Globus pallidus (tissue), 1 donor: ENCODE measurements at regions not wholly inside any gene's neighbourhood (a gene's known extent, or its start where the extent isn't known, plus 50 kb on each side); places are given as distances from the start of the nearest gene placed in this dataset.
"Not testable (repeated sequence)": the region's sequence is repeated elsewhere in the genome, so short reads cannot be mapped to it uniquely, and the experiment has no call there.

Source experiments
- DNase-seq: peaks from one replicate; pipeline ENCODE4 v3.0.0-alpha.2; 2015; ENCODE audit warnings: low spot score

DNA sequence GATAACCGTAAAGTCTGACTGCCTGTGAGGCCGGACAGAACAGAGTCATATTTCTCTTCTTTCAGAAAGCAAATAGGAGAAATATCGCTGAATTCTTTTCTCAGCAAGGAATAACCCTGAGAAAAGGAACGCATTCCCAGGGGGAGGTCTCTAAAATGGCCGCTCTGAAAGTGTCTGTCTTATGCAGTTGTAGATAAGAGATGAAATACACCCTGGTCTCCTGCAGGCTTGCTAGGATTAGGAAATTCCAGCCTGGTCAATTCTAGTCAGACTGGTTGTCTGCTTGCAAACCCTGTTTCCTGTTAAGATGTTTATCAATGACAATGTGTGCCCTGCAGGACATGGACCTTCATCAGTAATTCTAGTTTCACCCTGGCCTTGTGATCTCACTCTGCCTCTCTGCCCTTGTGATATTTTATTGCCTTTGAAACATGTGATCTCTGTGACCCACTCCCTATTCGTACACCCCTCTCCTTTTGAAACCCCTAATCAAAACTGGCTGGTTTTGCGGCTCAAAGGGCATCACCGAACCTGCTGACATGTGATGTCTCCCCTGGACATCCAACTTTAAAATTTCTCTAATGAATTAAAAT, 934.8 kb upstream of the SPRY2 start:
- no peak for DNase-seq

DNA sequence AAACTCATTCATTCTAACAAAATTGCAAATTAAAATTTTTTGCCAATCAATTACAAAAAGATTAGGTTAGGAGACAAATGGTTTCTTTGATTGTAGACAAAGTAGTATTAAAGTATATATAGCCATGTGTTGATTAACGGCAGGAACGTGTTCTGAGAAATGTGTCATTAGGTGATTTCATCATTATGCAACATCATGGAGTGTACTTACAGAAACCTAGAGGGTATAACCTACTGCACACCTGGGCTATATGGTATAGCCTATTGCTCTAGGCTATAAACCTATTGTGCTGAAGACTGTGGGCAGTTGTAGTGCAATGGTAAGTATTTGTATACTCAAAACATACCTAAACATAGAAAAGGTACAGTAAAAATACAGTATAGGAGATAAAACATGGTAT, 906.8 kb upstream of the SPRY2 start:
- no peak for DNase-seq

DNA sequence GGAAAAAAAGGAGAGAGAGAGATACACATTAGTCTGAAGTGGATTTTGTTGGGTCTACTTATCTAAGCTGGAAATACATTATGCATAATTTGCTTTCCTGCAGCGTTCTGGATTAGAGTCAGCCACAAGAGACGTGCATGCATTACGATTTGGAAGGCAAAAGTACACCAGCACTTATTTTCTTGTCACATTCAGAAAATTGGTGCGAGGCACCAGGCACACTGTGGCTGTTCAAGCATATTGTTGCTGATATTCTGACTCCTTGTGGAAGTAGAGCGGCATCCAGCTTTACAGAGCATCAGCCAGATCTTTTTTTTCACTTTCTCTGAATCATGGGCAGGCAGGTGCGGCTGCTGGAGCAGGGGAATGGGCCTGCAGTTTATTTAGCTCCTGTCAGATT, 905.6 kb upstream of the SPRY2 start:
- DNase-seq = no peak

DNA sequence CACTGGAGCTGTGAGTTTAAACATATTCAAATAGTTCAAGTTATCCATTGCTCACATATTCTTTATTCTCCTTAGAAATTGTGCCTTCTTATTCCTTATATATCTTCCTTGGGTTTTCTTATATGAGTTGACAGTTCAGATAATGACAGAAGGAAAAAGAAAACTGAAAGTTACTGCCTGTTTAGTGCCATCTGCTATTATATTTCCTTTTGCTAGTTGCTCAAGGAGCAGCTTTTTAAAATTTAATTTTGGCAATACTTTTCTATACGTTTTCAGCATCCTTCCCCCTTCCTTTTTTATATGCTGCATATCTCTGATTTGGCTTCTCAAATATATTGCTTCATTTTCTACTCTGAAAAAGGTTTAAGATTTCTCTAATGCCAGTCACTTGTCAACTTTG, 903.1 kb upstream of the SPRY2 start:
- no peak for DNase-seq

GRCh38 chr13:81230386-81230785, 889.5 kb upstream of the SPRY2 start:
- no peak for DNase-seq

- DNase-seq = not testable (repeated sequence)
Observed at GRCh38 chr13:81226830-81227229, 885.9 kb upstream of the SPRY2 start.

GRCh38 chr13:81224209-81224833, 883.4 kb upstream of the SPRY2 start:
- DNase-seq = no peak

- no peak for DNase-seq
Observed at GRCh38 chr13:81223778-81224177, 882.9 kb upstream of the SPRY2 start.

GRCh38 chr13:81211713-81212112, 870.8 kb upstream of the SPRY2 start:
- no peak for DNase-seq

- DNase-seq = no peak
Observed at GRCh38 chr13:81207636-81208035, 866.7 kb upstream of the SPRY2 start.

- DNase-seq = no peak
Observed at GRCh38 chr13:81207231-81207630, 866.3 kb upstream of the SPRY2 start.

GRCh38 chr13:81203783-81204182, 862.9 kb upstream of the SPRY2 start:
- no peak for DNase-seq

DNA sequence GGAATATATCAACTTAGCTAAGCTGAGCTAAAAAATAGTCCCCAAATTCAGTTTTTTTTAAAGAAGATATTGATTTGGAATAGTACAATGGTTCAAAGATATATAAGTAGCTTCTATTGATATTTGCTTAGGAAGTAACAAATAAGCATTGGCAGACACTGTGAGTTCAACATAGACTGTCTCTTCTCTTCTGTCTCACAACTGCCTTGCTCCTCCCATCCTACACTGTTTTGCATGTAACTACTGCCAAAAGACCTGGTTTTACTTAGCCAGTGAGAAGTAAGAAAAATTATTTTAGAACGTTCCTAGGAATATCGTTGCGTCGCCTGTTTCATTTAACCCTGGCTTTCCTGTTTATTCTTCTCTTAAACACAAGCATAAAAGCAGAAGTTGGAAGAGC, 859.0 kb upstream of the SPRY2 start:
- DNase-seq = no peak

- DNase-seq = no peak
Observed at GRCh38 chr13:81197966-81198365, 857.0 kb upstream of the SPRY2 start.

DNA sequence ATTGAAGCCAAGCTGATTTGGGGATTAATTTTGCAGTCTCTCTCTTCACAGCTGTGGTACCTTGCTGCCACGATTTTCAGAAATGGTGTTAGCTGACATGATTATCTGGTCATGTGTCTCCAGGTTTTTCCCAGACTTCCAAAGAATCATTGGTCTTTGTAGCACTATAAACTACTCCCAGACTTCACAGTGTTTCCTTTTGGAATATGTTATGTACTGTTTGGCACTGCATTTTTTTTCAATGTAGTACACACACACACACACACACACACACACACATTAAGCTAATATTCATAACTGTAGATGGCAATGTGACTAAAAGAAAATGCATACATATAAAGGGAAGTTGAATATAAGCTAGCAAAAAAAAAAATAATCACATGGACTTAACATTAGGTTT, 856.6 kb upstream of the SPRY2 start:
- DNase-seq = no peak

DNA sequence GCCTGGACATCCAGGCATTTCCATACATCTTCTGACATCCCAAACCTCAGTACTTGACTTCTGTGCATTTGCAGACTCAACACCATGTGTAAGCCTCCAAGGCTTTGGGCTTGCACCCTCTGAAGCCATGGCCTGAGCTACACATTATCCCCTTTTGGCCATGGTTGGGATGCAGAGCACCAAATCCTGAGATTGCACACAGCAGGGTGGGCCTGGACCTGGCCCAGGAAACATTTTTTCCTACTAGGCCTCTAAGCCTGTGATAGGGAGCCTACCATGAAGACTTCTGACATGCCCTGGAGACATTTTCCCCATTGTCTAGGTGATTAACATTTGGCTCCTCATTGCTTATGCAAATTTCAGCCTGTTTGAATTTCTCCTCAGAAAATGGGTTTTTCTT, 853.4 kb upstream of the SPRY2 start:
- DNase-seq = no peak

- no peak for DNase-seq
Observed at GRCh38 chr13:81184556-81185265, 843.8 kb upstream of the SPRY2 start.

DNA sequence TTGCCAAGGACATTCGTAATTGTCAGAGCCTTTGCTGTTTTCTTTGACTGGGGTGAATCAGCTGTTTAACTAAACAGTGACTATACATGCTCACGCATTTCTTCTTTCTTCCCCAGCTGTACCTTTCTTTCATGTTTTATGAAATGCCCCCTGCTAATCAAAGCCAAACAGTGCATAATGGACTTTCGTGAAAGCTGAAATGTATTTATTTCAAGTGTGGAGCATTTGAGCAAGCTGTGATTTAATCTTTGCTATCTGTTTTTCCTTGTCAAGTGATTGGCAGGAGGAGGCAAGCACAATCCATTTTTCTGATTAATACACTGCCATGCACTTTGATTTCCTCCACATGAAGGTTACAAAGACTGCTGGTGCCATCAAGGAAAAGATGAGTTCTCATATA, 831.7 kb upstream of the SPRY2 start:
- no peak for DNase-seq

GRCh38 chr13:81171065-81171647, 830.2 kb upstream of the SPRY2 start:
- peak; percentile 19 for DNase-seq

GRCh38 chr13:81163823-81164222, 822.9 kb upstream of the SPRY2 start:
- DNase-seq = not testable (repeated sequence)

DNA sequence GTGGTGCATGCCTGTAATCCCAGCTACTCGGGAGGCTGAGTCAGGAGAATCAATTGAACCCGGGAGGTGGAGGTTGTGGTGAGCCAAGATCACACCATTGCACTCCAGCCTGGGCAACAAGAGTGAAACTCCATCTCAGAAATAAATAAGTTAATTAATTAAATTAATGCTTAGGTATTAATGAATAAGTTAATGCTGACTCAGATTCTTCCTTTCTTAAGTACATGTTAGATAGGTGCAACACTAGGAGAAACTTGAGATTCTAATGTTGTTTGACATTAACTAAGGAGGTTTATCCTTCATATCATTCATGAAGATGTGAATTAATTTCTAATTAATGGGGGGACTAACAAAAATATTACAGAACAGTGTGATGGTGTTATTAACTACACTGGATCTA, 812.6 kb upstream of the SPRY2 start:
- no peak for DNase-seq

- DNase-seq = no peak
Observed at GRCh38 chr13:81148822-81149221, 807.9 kb upstream of the SPRY2 start.

- not testable (repeated sequence) for DNase-seq
Observed at GRCh38 chr13:81146576-81146975, 805.6 kb upstream of the SPRY2 start.
